ENCODE measurements at regions not wholly inside any gene's neighbourhood (a gene's known extent, or its start where the extent isn't known, plus 50 kb on each side); places are given as distances from the start of the nearest gene placed in this dataset.

- TF ChIP-seq CTCF (IDR thresholded peaks at IDR 0.05), result no peak
- no peak for TF ChIP-seq FOXP1 (CRISPR knock-in tag; IDR thresholded peaks at IDR 0.05; ENCODE audit: borderline replicate concordance)
- no peak for TF ChIP-seq TEAD1 (CRISPR knock-in tag; IDR thresholded peaks at IDR 0.05)
- no peak for TF ChIP-seq E2F1 (CRISPR knock-in tag; IDR thresholded peaks at IDR 0.05)
- TF ChIP-seq PREB (CRISPR knock-in tag; IDR thresholded peaks at IDR 0.05; ENCODE audit: borderline replicate concordance), result no peak
- no peak for TF ChIP-seq SP1 (CRISPR knock-in tag; conservative IDR thresholded peaks at IDR 0.05)
- no peak for TF ChIP-seq ETV6 (CRISPR knock-in tag; IDR thresholded peaks at IDR 0.05)
- TF ChIP-seq TP53 (CRISPR knock-in tag; IDR thresholded peaks at IDR 0.05), result no peak
- no peak for TF ChIP-seq RELA (CRISPR knock-in tag; IDR thresholded peaks at IDR 0.05; ENCODE audit: borderline replicate concordance)
- no peak for TF ChIP-seq ZNF396 (CRISPR knock-in tag; IDR thresholded peaks at IDR 0.05; ENCODE audit: borderline replicate concordance)
- TF ChIP-seq ERG (CRISPR knock-in tag; IDR thresholded peaks at IDR 0.05), result no peak
- TF ChIP-seq SMAD3 (CRISPR knock-in tag; IDR thresholded peaks at IDR 0.05; ENCODE audit: borderline replicate concordance), result no peak
- TF ChIP-seq NR2C2 (CRISPR knock-in tag; IDR thresholded peaks at IDR 0.05), result no peak
These were observed 846.6 kb downstream of the MCTP2 start for GRCh38 chr15:95078003-95078402.
